HG03565 (cell line): ENCODE measurements at regions not wholly inside any gene's neighbourhood (a gene's known extent, or its start where the extent isn't known, plus 50 kb on each side); places are given as distances from the start of the nearest gene placed in this dataset.

Experiments
- ATAC-seq: cut with Tn5 transposase; IDR thresholded peaks from one replicate; pipeline ENCODE4 v1.9.1; 2021; ENCODE audit warnings: mild to moderate bottlenecking, moderate library complexity; ENCODE audit not compliant: unreplicated experiment

GRCh38 chr18:75638223-75638775 is 210.8 kb upstream of the SMIM21 start:
- ATAC-seq = no peak

GRCh38 chr18:75635096-75635495 is 207.6 kb upstream of the SMIM21 start:
- ATAC-seq = no peak

GRCh38 chr18:75625966-75626365 is 198.5 kb upstream of the SMIM21 start:
- ATAC-seq = no peak

DNA sequence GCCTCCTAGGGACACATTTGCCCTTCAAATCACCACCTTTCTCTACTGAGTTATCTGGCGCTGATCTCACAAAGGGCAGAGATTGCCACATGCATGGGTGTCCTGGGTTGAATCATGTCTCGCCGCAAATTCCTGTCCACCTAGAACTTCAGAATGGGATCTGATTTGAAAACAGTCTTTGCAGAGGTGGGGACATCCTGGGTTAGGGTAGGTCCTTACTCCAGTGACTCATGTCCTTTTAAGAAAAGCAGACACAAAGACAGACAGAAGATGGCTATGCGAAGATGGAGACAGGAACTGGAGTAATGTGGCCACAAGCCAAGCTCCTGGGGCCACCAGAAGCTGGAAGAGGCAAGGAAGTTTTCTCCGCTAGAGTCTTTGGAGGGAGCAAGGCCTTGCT is 197.4 kb upstream of the SMIM21 start:
- no peak for ATAC-seq

GRCh38 chr18:75621818-75622217 is 194.3 kb upstream of the SMIM21 start:
- ATAC-seq = no peak

DNA sequence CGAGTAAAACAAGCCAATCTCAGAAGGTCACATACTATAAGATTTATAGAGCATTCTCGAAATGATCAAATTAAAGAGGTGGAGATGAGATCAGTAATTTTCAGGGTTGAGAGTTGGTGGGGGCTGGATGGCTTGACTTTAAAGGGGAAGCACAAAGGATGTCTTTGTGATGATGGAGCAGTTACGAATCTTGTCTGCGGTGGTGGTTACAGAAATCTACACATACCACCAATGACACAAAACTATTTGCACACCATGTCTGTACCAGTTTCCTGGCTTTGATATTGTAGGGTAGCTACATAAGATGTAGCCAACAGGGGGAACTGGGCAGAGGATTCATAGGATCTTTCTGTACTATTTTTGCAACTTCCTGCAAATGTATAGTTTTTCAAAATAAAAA is 190.6 kb upstream of the SMIM21 start:
- ATAC-seq = no peak

GRCh38 chr18:75612456-75612855 is 185.0 kb upstream of the SMIM21 start:
- no peak for ATAC-seq

DNA sequence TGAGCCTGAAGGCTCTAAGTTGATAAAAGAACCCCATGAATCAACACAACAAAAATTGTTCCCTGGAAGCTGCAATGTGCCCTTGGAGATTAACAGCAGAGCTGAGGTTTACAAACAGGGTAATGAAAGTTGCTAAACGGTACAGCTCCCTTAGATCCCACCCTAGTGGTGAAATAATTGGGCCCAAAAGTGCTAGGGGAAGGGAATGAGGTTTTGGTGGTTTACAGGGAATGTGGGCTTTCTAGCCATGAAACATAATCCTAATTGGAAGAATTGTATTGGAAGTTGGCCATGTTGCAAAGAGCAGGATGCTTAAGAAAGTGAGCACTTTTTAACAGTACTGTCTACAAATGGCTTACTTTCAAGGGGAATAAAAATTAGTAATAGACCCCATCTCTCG is 180.2 kb upstream of the SMIM21 start:
- no peak for ATAC-seq

GRCh38 chr18:75592527-75592926 is 165.0 kb upstream of the SMIM21 start:
- no peak for ATAC-seq

DNA sequence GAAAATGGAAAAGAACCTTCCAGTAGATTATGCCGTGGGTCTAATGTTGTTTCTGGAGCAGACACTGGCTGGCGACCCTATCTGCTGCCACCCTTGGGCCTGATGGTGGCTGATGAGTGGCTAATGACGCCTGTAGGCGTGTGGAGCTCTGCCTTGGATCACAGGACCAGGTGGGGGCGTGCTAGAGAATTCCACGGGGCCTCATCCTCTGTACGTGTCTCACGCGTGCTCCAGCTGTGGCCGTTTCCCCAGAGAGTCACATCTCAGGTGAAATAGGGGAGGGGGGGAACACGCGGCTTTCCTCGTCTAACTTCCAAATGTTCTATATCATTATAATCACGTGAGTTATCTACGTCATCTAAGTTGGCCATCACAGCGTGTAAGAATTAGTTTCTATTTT is 160.9 kb upstream of the SMIM21 start:
- ATAC-seq = no peak

GRCh38 chr18:75587131-75587530 is 159.6 kb upstream of the SMIM21 start:
- no peak for ATAC-seq

- no peak for ATAC-seq
These were observed 158.8 kb upstream of the SMIM21 start for GRCh38 chr18:75586130-75586889.

GRCh38 chr18:75582940-75583339 is 155.4 kb upstream of the SMIM21 start:
- ATAC-seq = no peak

- no peak for ATAC-seq
These were observed 154.9 kb upstream of the SMIM21 start for GRCh38 chr18:75582406-75582821.

GRCh38 chr18:75581336-75582131 is 154.0 kb upstream of the SMIM21 start:
- ATAC-seq = no peak

DNA sequence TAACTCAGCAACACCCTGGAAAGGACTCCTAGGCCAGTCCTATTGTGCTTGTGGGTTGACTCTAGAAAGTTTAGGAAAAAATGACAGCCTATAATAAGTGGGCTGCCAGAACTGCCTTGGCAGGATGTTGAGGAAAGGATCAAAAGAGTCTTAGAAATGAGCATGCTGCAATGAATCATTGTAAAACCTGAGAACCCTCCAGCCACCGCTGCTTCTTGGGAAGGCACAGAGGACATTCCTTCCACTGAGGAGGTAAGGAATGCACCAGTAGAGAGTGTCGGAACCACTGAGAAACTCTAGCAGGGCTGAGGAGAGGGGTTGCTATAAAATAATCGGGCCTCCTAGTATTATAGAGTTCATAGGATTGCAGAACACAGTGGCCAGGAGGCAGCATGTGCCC is 146.7 kb upstream of the SMIM21 start:
- no peak for ATAC-seq

DNA sequence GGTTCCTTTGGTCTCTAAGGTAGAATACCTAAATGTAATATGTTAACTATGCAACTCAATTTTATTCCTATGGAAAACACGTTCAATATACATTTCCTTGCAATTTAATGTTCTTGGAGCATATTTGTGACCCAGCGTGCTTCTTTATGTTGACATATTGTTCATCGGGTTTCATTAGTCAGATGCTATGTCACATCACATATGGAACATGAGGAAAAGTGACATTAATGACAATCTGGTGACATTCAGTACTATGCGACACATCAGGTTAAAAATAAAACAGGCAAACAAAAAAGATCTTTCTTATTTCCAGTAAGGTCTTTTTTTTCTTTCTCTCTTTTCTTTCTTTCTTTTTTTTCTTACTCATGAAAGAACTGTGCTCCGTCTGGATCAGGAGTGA is 135.6 kb upstream of the SMIM21 start:
- ATAC-seq = no peak

DNA sequence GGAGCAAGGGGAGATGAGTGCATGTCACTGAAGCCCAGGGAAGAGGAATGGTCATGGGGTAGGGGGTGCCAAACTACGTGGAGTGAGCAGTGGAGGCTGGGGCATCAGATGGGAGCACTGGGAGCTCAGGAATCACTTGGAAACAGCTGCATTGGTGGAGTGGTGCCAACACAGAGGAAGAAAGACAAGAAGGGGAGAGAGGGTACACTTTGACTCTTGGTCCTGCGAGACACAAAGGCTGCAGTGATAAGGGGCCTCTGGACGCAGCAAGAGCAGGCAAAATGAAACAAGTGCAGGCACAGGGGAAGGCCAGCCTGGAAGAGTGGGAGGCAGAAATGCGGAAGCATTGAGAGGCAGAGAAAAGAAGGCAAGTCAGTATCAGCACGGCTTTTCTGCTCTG is 134.7 kb upstream of the SMIM21 start:
- no peak for ATAC-seq

DNA sequence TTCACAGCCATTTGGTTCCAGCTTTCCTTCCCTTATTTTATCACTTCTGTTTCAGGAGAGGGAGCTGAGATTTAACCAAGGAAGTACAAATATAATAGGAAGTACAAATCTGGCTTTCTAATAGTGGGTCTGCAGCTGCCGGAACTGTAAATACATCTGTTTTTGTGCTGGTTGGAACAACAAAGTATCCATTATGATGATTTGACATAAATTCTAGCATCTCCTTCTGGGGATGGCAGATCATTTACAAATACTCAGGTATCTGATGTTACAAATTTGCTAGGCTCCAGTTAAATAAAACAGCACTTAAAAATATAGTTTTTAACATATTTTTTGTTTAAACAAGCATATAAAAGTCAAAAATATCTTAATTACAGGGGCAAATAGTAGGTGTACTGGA is 131.3 kb upstream of the SMIM21 start:
- no peak for ATAC-seq

DNA sequence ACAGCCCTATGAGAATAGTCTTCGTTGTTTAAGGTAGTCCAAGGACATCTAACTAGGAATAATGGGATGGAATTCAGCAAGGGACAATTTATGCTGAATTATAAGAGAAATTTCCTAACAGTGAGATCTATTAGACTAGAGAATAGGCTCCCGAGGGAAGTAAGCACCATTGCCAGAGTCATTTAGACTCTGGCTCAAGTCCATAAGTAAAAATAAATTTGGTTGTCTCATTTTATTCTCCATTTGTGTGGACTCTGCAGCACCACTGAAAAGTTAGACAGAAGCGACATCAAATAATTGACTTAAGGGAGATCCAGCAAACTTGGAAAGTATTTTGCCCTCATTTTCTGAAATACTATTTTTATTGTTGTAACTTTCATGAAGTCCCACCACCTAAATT is 129.3 kb upstream of the SMIM21 start:
- no peak for ATAC-seq

GRCh38 chr18:75554644-75555185 is 127.2 kb upstream of the SMIM21 start:
- no peak for ATAC-seq

DNA sequence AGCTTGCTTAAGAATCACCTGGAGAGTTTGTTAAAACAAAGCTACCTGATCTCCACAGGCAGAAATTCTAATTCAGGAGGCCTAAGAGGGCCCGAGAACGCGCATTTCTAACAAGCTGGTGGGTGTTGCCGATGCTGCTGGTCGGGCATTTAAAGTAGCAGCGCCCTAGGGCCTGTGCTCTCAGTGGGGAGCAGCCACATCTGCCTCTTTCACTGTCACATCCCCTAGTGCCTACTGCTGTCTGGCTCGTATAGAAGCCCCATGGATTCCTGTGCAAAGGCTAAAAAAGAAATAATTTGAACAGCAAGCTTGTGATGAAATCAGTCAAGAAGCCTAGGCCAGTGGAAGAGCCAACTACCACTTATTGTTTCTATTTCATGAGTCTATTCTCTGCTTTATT is 126.7 kb upstream of the SMIM21 start:
- ATAC-seq = no peak
